Cardiac septum (tissue), 1 donor: ENCODE measurements at regions not wholly inside any gene's neighbourhood (a gene's known extent, or its start where the extent isn't known, plus 50 kb on each side); places are given as distances from the start of the nearest gene placed in this dataset.

Experiments
- DNase-seq: peaks from one replicate; pipeline ENCODE4 v3.0.0-alpha.2; 2020; ENCODE audit warnings: low spot score
- intact Hi-C: fragments of 100-400 bp; cut with DNase I; formaldehyde crosslinking; loops from one replicate; pipeline ENCODE4 v1.14.0; 2022
- donor health status: DM: no; HTN: no; CAD: no.

DNA sequence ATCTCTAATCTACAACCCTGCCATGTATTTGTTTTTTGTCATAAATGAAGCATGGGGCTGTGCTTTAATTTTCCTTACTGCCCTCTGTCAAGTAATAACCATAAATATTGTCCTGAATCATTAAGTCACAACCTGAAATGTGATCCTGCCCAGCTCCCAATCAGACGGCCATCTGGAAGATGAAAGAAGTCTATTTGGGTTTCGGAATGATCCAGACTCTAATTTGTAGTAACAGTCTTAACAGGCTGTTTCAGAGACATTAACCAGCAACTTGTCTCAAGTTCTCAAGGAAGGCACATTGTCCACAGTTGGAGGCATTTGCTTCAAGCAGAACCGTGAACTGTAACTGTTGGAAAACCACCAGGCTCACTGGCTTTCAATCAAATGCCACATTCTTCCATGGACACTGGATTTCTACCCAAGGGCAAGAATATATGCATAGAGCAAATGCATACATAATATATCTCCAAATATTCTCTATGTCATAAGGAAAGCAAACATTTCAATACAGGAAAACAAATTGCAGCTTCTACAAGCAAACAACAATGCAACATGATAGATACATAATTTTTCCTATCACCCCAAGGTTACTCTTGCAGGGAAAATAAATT lies 405.2 kb upstream of the NPVF start:
- intact Hi-C loops, result no loop called here
- no peak for DNase-seq

DNA sequence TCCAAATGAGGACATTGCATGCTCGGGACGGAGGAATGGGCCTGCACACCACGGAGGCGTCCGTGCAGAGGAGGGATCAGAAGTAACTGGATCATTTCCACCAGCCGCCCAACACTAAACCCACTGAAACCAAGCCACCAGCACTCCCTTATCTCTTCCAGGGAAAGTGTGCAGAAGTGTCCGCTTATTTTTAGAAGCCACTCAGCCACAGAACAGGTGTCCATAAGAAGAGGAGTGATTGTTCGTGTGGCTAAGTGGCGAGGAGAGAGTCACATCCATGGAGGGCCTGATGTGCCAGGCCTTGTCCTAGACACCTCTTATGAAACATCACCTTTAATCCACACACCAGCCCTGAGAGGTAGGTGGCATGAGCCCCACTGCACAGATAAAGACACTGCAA lies 407.9 kb upstream of the NPVF start:
- no peak for DNase-seq
- intact Hi-C loops, result no loop called here

DNA sequence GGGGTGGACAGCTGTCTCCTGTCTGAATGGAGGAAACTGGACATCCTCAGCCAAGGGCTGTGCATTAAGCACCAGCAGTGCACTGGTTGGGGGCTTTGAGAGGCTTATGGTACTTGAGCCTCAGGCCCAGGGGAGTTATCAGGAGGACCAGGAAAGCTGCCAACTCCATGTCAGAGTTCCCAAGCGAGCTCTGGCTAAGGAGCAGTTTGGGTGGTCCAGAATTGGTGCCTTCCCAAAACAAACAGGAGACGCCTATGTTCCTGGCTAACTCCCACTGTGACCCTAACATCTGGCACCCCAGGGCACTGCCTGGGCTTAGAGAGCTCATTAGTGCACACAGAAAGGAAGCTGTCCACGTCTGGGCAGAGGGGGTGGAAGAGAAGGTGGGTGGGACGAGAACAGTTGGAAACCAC lies 408.6 kb upstream of the NPVF start:
- intact Hi-C loops, result no loop called here
- no peak for DNase-seq

DNA sequence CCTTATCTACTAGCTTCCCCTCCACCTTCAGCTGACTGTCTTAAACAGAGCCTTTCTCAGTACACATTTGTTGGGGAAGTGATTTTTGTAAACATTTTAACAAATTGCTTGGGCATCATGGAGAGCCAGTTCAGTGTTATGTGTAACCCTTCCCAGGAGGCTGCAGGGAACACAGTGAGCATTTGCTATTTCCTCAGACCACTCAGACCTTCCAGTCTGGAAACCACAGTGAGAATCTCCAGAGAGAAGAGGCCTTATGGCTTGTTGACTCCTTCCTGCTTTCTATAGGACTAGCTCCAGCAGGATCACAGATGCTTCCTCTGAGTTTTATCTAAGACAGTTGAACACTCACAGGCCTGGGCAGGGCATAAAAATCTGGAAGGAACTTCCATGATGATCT lies 409.8 kb upstream of the NPVF start:
- intact Hi-C loops, result no loop called here
- DNase-seq, result no peak

DNA sequence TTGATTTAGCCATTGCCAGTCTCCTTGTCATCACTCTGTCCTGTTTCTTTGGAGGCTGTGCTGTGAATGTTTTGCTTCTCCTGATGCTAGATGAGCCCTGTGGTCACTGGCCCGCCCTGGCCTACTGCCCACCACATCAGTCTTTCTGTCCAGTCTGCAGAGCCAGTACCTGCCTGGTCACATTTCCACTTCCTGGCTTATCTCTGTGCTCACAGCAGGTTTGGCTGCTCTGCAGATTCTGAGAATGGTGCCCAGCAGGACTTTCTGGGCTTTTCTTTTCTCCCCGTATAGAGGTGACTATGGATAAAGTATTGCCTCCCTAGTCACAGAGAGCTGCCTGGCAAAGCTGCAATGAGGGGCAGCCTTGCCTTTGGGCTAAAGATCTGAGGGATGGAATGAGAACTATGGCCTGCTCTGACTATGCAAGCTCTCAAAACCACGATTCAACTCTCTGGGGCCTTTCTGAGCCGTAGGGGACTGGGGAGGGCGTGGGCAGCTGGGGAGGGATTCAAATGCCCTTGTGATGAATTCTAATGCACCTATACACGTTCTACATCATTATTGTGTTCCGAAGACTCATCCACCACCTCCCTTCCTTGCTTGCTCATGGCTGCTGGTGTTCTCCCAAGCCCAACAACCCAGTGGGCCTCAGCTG lies 410.4 kb upstream of the NPVF start:
- intact Hi-C loops, result no loop called here
- DNase-seq, result no peak

GRCh38 chr7:25642849-25643248 lies 414.6 kb upstream of the NPVF start:
- DNase-seq, result no peak
- intact Hi-C loops, result no loop called here

- intact Hi-C loops, result no loop called here
- DNase-seq, result no peak
These were observed 415.0 kb upstream of the NPVF start for GRCh38 chr7:25643286-25643685.

- intact Hi-C loops, result no loop called here
- no peak for DNase-seq
These were observed 415.6 kb upstream of the NPVF start for GRCh38 chr7:25643770-25644394.

- no peak for DNase-seq
- intact Hi-C loops, result no loop called here
These were observed 418.6 kb upstream of the NPVF start for GRCh38 chr7:25646726-25647413.

DNA sequence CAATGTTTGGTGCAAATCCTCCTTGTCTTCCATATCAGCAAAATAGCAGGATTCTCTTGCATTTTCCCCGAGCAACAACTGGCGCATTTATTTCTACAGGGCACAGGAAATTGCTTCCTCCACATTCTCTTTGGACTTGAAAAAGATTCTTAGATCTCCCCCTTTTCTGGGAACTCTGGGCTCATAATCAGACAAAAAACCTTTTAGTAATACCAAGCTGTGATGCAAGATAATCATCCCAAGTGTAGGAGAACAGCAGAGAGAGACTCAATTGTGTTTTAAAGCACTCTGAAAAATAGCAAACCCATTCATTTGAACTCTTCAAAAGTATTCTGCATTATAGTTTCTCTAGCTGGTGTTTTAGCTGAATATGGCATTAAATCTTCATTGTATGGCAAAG lies 419.6 kb upstream of the NPVF start:
- intact Hi-C loops, result no loop called here

DNA sequence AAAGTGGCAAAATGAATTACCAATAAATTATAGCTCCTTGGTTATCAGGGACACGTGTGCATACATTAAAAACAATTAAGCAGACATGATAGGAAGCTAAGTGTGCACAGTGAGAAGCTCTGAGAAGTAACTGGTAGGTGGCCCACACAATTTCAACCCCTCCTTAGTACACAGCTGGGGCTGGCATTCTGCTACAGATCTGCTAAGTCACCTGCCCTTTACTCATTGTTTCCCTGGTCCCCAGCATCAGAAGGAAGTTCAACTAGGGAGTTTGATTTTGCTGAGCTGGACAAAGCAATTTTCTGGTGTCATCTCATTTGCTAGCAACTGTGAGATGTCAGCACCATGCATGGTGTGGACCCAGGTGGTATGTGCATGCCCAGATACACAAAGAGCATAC lies 424.1 kb upstream of the NPVF start:
- no peak for DNase-seq
- intact Hi-C loops, result no loop called here

More for the DNA sequence above, 419.6 kb upstream of the NPVF start:
- DNase-seq, result no peak

GRCh38 chr7:25653384-25653783 lies 425.1 kb upstream of the NPVF start:
- intact Hi-C loops, result no loop called here
- DNase-seq, result no peak

DNA sequence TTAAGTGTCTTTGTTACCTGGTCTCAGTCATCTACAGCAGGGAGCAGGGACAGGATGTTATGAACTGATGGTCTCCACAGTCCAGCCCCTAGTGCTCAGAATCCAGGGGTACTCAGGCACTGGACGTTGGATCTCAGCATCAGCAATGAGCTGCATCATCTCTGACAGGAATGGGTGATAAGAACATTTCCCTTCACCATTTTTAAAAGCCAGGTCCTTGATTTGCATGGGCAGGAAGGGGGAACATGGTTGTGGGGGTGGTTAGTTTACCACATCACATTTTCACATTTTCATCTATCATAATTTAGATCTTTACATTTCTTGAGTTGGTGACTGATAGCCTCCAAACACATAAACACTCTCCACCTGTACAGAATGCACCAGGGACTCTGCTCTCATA lies 427.8 kb upstream of the NPVF start:
- intact Hi-C loops, result loop anchor here (5.0 kb wide), 1 partner anchor 34 kb away; no protein-coding TSS in a partner anchor
- DNase-seq, result no peak

DNA sequence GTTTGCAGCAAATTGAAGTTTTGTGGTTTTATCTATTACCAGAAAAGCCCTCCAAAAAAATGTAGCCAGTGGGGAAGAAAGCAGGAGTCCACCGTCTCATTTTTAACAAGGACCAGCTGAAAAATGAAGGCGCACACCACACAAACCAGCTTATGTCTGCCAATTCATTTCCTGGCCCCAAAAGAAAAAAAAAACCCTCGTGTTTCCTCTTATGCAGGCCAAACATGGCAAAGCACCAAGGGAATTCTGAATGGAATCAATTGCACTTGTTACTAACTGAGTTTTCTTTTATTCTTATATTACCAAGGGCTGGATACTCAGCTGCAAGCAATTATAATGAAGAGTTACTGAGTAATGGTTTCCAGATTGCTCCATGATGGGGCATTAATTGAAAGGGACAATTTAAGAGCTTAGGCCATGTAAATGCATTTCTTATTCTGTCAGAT lies 428.3 kb upstream of the NPVF start:
- intact Hi-C loops, result loop anchor here (5.0 kb wide), 1 partner anchor 34 kb away; no protein-coding TSS in a partner anchor
- no peak for DNase-seq

GRCh38 chr7:25658375-25658774 lies 430.1 kb upstream of the NPVF start:
- DNase-seq, result no peak
- intact Hi-C loops, result loop anchor here (5.0 kb wide), 1 partner anchor 36 kb away; no protein-coding TSS in a partner anchor

DNA sequence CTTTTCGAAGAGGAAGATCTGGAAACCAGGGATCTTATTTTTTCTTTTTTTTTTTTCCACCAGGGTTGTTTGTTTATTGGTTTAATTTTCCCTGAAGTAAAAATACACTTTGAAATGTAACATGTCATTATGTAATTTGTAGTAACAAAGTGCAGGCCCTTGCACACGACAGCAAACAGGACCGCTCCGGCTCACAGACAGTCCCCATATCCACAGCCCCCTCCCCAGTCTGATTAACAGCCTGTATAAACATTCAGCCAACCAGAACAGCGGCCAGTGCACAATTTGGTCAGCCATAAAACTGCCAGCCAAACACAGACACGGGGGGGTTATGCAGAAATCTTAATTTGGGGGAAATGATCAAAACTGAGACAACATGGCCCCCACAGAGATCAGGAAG lies 431.6 kb upstream of the NPVF start:
- no peak for DNase-seq
- intact Hi-C loops, result loop anchor here (5.0 kb wide), 3 partner anchors 38 to 192 kb away; no protein-coding TSS in a partner anchor

- intact Hi-C loops, result loop anchor here (5.0 kb wide), 2 partner anchors 124 to 189 kb away; no protein-coding TSS in a partner anchor
- no peak for DNase-seq
These were observed 434.8 kb upstream of the NPVF start for GRCh38 chr7:25662841-25663800.

DNA sequence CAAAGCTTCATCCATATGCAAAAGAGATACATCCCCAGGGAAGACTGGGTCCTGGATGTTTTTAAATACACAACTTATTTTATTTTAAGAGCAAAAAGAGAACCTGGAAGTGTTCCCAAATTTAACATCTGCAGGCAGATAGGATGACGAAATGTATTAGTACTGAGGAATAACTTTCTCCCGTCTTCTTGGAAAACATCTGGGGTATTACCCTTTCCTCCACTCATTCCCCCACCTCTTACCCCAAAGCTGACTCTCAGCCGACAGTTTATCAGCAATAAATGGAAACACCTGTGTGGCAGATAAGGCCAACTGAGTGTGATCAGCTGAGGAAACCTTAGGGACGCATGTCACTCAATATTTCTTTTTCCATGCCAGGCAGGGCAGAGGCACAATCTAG lies 435.6 kb upstream of the NPVF start:
- intact Hi-C loops, result loop anchor here (5.0 kb wide), 2 partner anchors 123 to 188 kb away; no protein-coding TSS in a partner anchor
- no peak for DNase-seq

DNA sequence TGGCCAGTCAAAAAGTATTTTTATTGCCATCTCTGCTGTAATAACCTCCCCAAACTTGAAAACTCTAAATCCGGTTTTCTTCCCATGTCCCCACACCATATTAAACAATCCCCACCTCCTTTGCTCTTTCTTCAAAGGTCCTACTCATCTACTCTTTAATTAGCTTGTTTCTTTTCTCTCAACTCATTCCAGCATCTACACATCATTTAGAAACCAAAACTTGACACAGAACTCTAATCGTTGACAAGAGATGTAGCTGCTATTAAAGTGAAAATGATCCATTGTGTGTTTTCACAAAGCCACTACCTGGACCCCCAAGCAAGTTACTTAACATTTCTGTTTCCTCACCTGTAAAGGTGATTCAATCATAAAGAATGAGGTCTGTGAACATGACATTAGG lies 436.3 kb upstream of the NPVF start:
- intact Hi-C loops, result loop anchor here (5.0 kb wide), 2 partner anchors 123 to 188 kb away; no protein-coding TSS in a partner anchor

More for the DNA sequence above, 436.3 kb upstream of the NPVF start:
- no peak for DNase-seq
